ENCODE measurements at regions not wholly inside any gene's neighbourhood (a gene's known extent, or its start where the extent isn't known, plus 50 kb on each side); places are given as distances from the start of the nearest gene placed in this dataset.

DNA sequence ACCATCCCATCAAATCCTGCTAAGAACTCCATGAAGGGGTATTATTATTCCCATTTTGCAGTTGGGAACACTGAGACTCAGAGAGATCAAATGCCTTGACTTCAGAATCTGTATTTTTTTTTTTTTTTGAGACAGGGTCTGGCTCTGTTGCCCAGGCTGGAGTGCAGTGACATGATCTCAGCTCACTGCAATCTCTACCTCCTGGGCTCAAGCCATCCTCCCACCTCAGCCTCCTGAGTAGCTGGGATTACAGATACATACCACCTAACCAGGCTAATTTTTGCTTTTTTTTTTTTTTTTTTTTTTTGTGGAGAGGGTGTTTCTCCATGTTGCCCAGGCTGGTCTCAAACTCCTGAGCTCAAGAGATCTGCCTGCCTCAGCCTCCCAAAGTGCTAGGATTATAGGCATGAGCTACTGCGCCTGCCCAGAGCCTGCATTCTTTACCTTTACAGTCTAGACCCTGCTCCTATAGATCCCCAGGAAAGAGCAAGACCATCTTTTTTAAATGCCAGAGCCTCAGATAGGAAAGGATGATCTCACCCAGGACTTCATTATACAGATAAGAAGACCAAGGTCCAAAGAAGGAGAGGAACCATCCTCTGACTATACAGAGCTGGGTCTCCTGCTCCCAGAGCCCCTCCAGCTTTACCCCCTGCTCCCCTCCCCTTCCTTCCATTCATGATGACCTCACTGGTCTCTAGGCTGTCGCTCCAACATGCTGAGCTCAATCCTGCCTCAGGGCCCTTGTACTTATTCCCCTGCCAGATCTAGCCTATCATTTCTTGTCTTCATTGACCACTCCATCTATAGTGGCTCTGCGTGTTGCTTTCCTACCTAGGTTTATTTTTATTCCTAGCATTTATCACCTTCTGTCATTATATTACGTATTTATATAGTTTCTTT lies 138.6 kb downstream of the CEBPB start:
- TF ChIP-seq EZH2 (IDR thresholded peaks at IDR 0.05; ENCODE audit: borderline replicate concordance, low read depth, low read length, severe bottlenecking) (no peak), POLR2AphosphoS5 (IDR thresholded peaks at IDR 0.05; ENCODE audit: insufficient read depth, low read depth, low read length) (no peak), POLR2A (IDR thresholded peaks at IDR 0.05; ENCODE audit: low read depth, low read length) (no peak)
- TF ChIP-seq, protein P1, sequence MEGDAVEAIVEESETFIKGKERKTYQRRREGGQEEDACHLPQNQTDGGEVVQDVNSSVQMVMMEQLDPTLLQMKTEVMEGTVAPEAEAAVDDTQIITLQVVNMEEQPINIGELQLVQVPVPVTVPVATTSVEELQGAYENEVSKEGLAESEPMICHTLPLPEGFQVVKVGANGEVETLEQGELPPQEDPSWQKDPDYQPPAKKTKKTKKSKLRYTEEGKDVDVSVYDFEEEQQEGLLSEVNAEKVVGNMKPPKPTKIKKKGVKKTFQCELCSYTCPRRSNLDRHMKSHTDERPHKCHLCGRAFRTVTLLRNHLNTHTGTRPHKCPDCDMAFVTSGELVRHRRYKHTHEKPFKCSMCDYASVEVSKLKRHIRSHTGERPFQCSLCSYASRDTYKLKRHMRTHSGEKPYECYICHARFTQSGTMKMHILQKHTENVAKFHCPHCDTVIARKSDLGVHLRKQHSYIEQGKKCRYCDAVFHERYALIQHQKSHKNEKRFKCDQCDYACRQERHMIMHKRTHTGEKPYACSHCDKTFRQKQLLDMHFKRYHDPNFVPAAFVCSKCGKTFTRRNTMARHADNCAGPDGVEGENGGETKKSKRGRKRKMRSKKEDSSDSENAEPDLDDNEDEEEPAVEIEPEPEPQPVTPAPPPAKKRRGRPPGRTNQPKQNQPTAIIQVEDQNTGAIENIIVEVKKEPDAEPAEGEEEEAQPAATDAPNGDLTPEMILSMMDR (IDR thresholded peaks at IDR 0.05; ENCODE audit: extremely low read depth in 1 of 2, insufficient read depth in 1 of 2, low read depth in 1 of 2, low read length in 2 of 2): no peak
- TF ChIP-seq, protein P2, sequence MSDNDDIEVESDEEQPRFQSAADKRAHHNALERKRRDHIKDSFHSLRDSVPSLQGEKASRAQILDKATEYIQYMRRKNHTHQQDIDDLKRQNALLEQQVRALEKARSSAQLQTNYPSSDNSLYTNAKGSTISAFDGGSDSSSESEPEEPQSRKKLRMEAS (IDR thresholded peaks at IDR 0.05; ENCODE audit: insufficient read depth, insufficient read length): no peak

Data from endothelial cell of umbilical vein (primary cell).